GM19025 (cell line): ENCODE measurements at regions not wholly inside any gene's neighbourhood (a gene's known extent, or its start where the extent isn't known, plus 50 kb on each side); places are given as distances from the start of the nearest gene placed in this dataset.
"Not testable (repeated sequence)": the region's sequence is repeated elsewhere in the genome, so short reads cannot be mapped to it uniquely, and the experiment has no call there.

Experiments
- ATAC-seq: cut with Tn5 transposase; IDR thresholded peaks from one replicate; pipeline ENCODE4 v1.9.1; 2021; ENCODE audit warnings: mild to moderate bottlenecking, low read depth, moderate library complexity; ENCODE audit not compliant: unreplicated experiment

GRCh38 chr20:7799862-7800261, 140.4 kb downstream of the HAO1 start:
- no peak for ATAC-seq

GRCh38 chr20:7803411-7804151, 136.7 kb downstream of the HAO1 start:
- ATAC-seq = not testable (repeated sequence)

GRCh38 chr20:7806831-7807230, 133.4 kb downstream of the HAO1 start:
- ATAC-seq = no peak

- no peak for ATAC-seq
These were observed 123.0 kb downstream of the HAO1 start for GRCh38 chr20:7817286-7817685.

GRCh38 chr20:7818477-7818876, 121.8 kb downstream of the HAO1 start:
- ATAC-seq = no peak

GRCh38 chr20:7820897-7821296, 119.4 kb downstream of the HAO1 start:
- no peak for ATAC-seq

GRCh38 chr20:7822772-7823171, 117.5 kb downstream of the HAO1 start:
- ATAC-seq = no peak

GRCh38 chr20:7828437-7828836, 111.8 kb downstream of the HAO1 start:
- no peak for ATAC-seq

- ATAC-seq = no peak
These were observed 111.2 kb downstream of the HAO1 start for GRCh38 chr20:7829031-7829430.

GRCh38 chr20:7829776-7830175, 110.5 kb downstream of the HAO1 start:
- ATAC-seq = no peak
